ENCODE measurements at regions not wholly inside any gene's neighbourhood (a gene's known extent, or its start where the extent isn't known, plus 50 kb on each side); places are given as distances from the start of the nearest gene placed in this dataset.

DNA sequence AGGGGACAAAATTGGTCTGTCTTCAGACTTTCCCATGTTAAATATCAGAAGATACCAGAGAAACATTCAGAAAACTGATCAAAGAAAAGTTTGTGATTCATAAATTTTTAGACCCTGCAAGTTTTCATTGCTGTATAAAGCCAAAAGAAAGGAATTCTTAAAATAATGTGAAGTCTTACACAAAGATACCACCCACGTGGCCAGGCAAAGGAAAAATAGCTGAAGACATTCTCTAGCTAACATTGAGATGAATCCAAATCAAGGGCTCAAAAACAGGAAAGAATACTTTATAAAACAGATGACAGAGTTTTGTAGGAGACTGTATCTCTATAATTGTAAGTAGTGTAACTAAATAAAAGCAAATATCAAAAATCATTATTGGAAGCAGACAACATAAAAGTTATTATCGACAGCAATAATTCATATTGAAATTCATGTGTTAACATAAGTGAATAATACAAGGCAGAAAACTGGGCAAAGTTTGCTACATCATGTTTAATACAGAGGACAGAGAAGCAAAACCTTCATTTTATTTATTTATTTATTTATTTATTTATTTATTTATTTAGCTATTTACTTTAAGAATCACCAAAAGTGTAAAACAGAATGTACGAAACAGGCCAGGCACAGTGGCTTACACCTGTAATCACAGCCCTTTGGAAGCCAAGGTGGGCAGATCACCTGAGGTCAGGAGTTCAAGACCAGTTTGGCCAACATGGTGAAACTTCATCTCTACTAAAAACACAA lies 204.6 kb upstream of the SLIT2 start:
- Histone ChIP-seq H3K4me3 (no peak overlapping the region), H3K4me1 (replicated peaks in 1 of 2) (peaks cover 0 to 15% of the 10 kb centered on the region in 2 donors), H3K36me3 (replicated peaks in 1 of 2) (no peaks in the 10 kb centered on the region), H3K9me3 (replicated peaks in 1 of 3) (no peaks in the 10 kb centered on the region), H3K27me3 (no peaks in the 10 kb centered on the region), H3K27ac (no peak overlapping the region)
- no peak for TF ChIP-seq POLR2A (IDR thresholded peaks at IDR 0.05)
- TF ChIP-seq, protein P1, sequence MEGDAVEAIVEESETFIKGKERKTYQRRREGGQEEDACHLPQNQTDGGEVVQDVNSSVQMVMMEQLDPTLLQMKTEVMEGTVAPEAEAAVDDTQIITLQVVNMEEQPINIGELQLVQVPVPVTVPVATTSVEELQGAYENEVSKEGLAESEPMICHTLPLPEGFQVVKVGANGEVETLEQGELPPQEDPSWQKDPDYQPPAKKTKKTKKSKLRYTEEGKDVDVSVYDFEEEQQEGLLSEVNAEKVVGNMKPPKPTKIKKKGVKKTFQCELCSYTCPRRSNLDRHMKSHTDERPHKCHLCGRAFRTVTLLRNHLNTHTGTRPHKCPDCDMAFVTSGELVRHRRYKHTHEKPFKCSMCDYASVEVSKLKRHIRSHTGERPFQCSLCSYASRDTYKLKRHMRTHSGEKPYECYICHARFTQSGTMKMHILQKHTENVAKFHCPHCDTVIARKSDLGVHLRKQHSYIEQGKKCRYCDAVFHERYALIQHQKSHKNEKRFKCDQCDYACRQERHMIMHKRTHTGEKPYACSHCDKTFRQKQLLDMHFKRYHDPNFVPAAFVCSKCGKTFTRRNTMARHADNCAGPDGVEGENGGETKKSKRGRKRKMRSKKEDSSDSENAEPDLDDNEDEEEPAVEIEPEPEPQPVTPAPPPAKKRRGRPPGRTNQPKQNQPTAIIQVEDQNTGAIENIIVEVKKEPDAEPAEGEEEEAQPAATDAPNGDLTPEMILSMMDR (IDR thresholded peaks at IDR 0.05), result no peak
- intact Hi-C loops (cut with DNase I), result no loop called here
- 78 to 89% (median 80%) methylated on average over 3 of the region's 3 CpGs for WGBS, 4 donors
- no peak for DNase-seq

- H3K9me3 ChIP-seq (replicated peaks in 1 of 3), result no peaks in the 10 kb centered on the region
- no peak for DNase-seq
- H3K27ac ChIP-seq, result no peak overlapping the region
- H3K4me3 ChIP-seq, result no peak overlapping the region
- peaks cover 0 to 15% of the 10 kb centered on the region in 2 donors for H3K4me1 ChIP-seq (replicated peaks in 1 of 2)
- no peaks in the 10 kb centered on the region for H3K36me3 ChIP-seq (replicated peaks in 1 of 2)
- TF ChIP-seq POLR2A (IDR thresholded peaks at IDR 0.05), result no peak
- TF ChIP-seq, protein P1 (IDR thresholded peaks at IDR 0.05), result no peak
- intact Hi-C loops (cut with DNase I), result no loop called here
- H3K27me3 ChIP-seq, result no peaks in the 10 kb centered on the region
- WGBS, 4 donors, result 66 to 71% (median 70%) methylated on average over 4 of the region's 4 CpGs
Measured at GRCh38 chr4:20046179-20046578, 205.5 kb upstream of the SLIT2 start.

DNA sequence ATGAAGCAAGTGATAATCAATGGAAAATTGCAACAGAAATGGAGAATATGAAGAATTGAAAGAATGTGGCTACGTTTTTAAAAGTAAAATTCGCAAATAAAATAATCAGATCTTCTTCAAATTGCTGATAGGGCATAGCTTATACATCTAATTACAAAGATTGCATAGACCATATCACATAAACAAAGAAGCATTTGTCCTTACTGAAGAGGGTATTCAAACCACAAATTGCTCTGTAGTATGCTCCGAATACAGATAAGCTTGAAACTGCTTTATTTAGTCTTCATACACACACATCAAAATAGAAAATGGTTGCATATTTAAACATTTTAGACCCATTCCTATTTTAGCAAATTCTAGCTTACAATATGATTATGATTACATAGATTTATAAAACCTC lies 206.7 kb upstream of the SLIT2 start:
- H3K4me1 ChIP-seq (replicated peaks in 1 of 2), result peaks cover 0 to 15% of the 10 kb centered on the region in 2 donors
- no peak for DNase-seq
- intact Hi-C loops (cut with DNase I), result no loop called here
- H3K36me3 ChIP-seq (replicated peaks in 1 of 2), result no peaks in the 10 kb centered on the region
- H3K4me3 ChIP-seq, result no peak overlapping the region
- H3K9me3 ChIP-seq (replicated peaks in 1 of 3), result no peaks in the 10 kb centered on the region
- TF ChIP-seq, protein P1 (IDR thresholded peaks at IDR 0.05), result no peak
- TF ChIP-seq POLR2A (IDR thresholded peaks at IDR 0.05), result no peak
- no peaks in the 10 kb centered on the region for H3K27me3 ChIP-seq
- no peak overlapping the region for H3K27ac ChIP-seq
- 84 to 85% (median 84%) methylated on average over 3 of the region's 3 CpGs for WGBS, 4 donors

DNA sequence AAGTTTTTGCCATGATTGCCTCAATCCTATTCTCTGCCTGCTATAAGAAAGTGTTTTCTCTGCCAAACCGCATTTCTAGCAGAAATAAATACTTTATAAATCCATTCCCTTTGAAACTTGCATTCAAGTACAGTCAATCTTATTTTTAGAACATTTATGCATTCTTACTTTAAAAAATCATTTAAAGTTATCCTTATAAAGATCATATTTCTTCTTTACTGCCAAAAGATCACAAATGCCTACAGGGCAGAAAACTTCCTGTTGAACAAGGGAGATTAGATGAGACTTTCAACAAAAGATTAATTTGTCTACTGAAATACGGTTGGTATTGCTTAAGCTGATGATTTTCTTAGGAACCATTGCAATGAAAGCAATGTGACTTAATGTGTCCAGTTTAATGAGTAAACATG lies 207.2 kb upstream of the SLIT2 start:
- no peak for TF ChIP-seq POLR2A (IDR thresholded peaks at IDR 0.05)
- TF ChIP-seq, protein P1 (IDR thresholded peaks at IDR 0.05), result no peak
- intact Hi-C loops (cut with DNase I), result no loop called here
- 12 to 20% (median 17%) methylated on average over 2 of the region's 2 CpGs for WGBS, 4 donors

More for the DNA sequence above, 207.2 kb upstream of the SLIT2 start:
- H3K27ac ChIP-seq, result no peak overlapping the region
- no peaks in the 10 kb centered on the region for H3K36me3 ChIP-seq (replicated peaks in 1 of 2)
- DNase-seq, result no peak
- no peaks in the 10 kb centered on the region for H3K9me3 ChIP-seq (replicated peaks in 1 of 3)
- no peak overlapping the region for H3K4me3 ChIP-seq
- no peaks in the 10 kb centered on the region for H3K27me3 ChIP-seq
- peaks cover 0 to 15% of the 10 kb centered on the region in 2 donors for H3K4me1 ChIP-seq (replicated peaks in 1 of 2)

All from adrenal gland (tissue), 9 donors.